ENCODE measurements at regions not wholly inside any gene's neighbourhood (a gene's known extent, or its start where the extent isn't known, plus 50 kb on each side); places are given as distances from the start of the nearest gene placed in this dataset.

- H3K4me3 ChIP-seq (ENCODE audit: low read length): no peak overlapping the region
- no peak overlapping the region for H3K4me2 ChIP-seq (ENCODE audit: low read length)
- no peaks in the 10 kb centered on the region for H3K4me1 ChIP-seq (ENCODE audit: low read length)
- no peak for TF ChIP-seq CTCF (IDR thresholded peaks at IDR 0.05; ENCODE audit: low read depth, low read length)
- TF ChIP-seq EZH2phosphoT487 (IDR thresholded peaks at IDR 0.05; ENCODE audit: low read depth): no peak
- H3K27me3 ChIP-seq (ENCODE audit: low read depth, low read length): no peaks in the 10 kb centered on the region
- H3K36me3 ChIP-seq (replicated peaks; ENCODE audit: low read depth, low read length): no peaks in the 10 kb centered on the region
- H3K9me3 ChIP-seq (ENCODE audit: insufficient read depth, low read length): peaks cover 11% of the 10 kb centered on the region; the same call in 1 of the 2 replicates
- H2AFZ ChIP-seq (ENCODE audit: low read depth, low read length): no peak overlapping the region
- H3K27ac ChIP-seq (ENCODE audit: low read length): no peak overlapping the region
- no peak overlapping the region for H3K9ac ChIP-seq (ENCODE audit: low read length)
- no peaks in the 10 kb centered on the region for H3K79me2 ChIP-seq (ENCODE audit: low read length)
- no peaks in the 10 kb centered on the region for H4K20me1 ChIP-seq (ENCODE audit: insufficient read depth, low read length)
These were observed 304.4 kb upstream of the SALL3 start for GRCh38 chr18:78675231-78675630.

- H3K27me3 ChIP-seq (ENCODE audit: low read depth, low read length): no peaks in the 10 kb centered on the region
These were observed 302.8 kb upstream of the SALL3 start for GRCh38 chr18:78676622-78677482.

GRCh38 chr18:78677483-78678317 is 301.9 kb upstream of the SALL3 start:
- TF ChIP-seq CTCF (IDR thresholded peaks at IDR 0.05; ENCODE audit: low read depth, low read length) (no peak), EZH2phosphoT487 (IDR thresholded peaks at IDR 0.05; ENCODE audit: low read depth) (no peak)
- no peak overlapping the region for H3K4me2 ChIP-seq (ENCODE audit: low read length)
- no peaks in the 10 kb centered on the region for H3K79me2 ChIP-seq (ENCODE audit: low read length)
- H3K9me3 ChIP-seq (ENCODE audit: insufficient read depth, low read length): peaks cover 11% of the 10 kb centered on the region; the same call in 1 of the 2 replicates
- H3K27ac ChIP-seq (ENCODE audit: low read length): no peak overlapping the region
- no peaks in the 10 kb centered on the region for H3K27me3 ChIP-seq (ENCODE audit: low read depth, low read length)
- H2AFZ ChIP-seq (ENCODE audit: low read depth, low read length): no peak overlapping the region
- no peaks in the 10 kb centered on the region for H4K20me1 ChIP-seq (ENCODE audit: insufficient read depth, low read length)
- H3K36me3 ChIP-seq (replicated peaks; ENCODE audit: low read depth, low read length): no peaks in the 10 kb centered on the region
- no peak overlapping the region for H3K4me3 ChIP-seq (ENCODE audit: low read length)
- no peak overlapping the region for H3K9ac ChIP-seq (ENCODE audit: low read length)
- H3K4me1 ChIP-seq (ENCODE audit: low read length): no peaks in the 10 kb centered on the region

More at GRCh38 chr18:78676622-78677482, 302.8 kb upstream of the SALL3 start:
- Histone ChIP-seq H3K4me2 (ENCODE audit: low read length) (no peak overlapping the region), H2AFZ (ENCODE audit: low read depth, low read length) (no peak overlapping the region), H3K9me3 (ENCODE audit: insufficient read depth, low read length) (peaks cover 11% of the 10 kb centered on the region; the same call in 1 of the 2 replicates), H3K4me1 (ENCODE audit: low read length) (no peaks in the 10 kb centered on the region), H3K79me2 (ENCODE audit: low read length) (no peaks in the 10 kb centered on the region), H3K36me3 (replicated peaks; ENCODE audit: low read depth, low read length) (no peaks in the 10 kb centered on the region), H3K27ac (ENCODE audit: low read length) (no peak overlapping the region), H4K20me1 (ENCODE audit: insufficient read depth, low read length) (no peaks in the 10 kb centered on the region), H3K9ac (ENCODE audit: low read length) (no peak overlapping the region), H3K4me3 (ENCODE audit: low read length) (no peak overlapping the region)
- TF ChIP-seq EZH2phosphoT487 (IDR thresholded peaks at IDR 0.05; ENCODE audit: low read depth): no peak
- TF ChIP-seq CTCF (IDR thresholded peaks at IDR 0.05; ENCODE audit: low read depth, low read length): no peak

GRCh38 chr18:78678318-78678695 is 301.3 kb upstream of the SALL3 start:
- H2AFZ ChIP-seq (ENCODE audit: low read depth, low read length): no peak overlapping the region
- no peaks in the 10 kb centered on the region for H4K20me1 ChIP-seq (ENCODE audit: insufficient read depth, low read length)
- TF ChIP-seq EZH2phosphoT487 (IDR thresholded peaks at IDR 0.05; ENCODE audit: low read depth) (no peak), CTCF (IDR thresholded peaks at IDR 0.05; ENCODE audit: low read depth, low read length) (no peak)
- H3K27ac ChIP-seq (ENCODE audit: low read length): no peak overlapping the region
- H3K9ac ChIP-seq (ENCODE audit: low read length): no peak overlapping the region
- no peaks in the 10 kb centered on the region for H3K27me3 ChIP-seq (ENCODE audit: low read depth, low read length)
- H3K36me3 ChIP-seq (replicated peaks; ENCODE audit: low read depth, low read length): no peaks in the 10 kb centered on the region
- no peak overlapping the region for H3K4me2 ChIP-seq (ENCODE audit: low read length)
- H3K9me3 ChIP-seq (ENCODE audit: insufficient read depth, low read length): peaks cover 11% of the 10 kb centered on the region; the same call in 1 of the 2 replicates
- no peaks in the 10 kb centered on the region for H3K79me2 ChIP-seq (ENCODE audit: low read length)
- H3K4me1 ChIP-seq (ENCODE audit: low read length): no peaks in the 10 kb centered on the region
- H3K4me3 ChIP-seq (ENCODE audit: low read length): no peak overlapping the region
